GM19240 (cell line): ENCODE measurements at regions not wholly inside any gene's neighbourhood (a gene's known extent, or its start where the extent isn't known, plus 50 kb on each side); places are given as distances from the start of the nearest gene placed in this dataset.

ENCODE experiments used
- DNase-seq: peaks from one replicate; pipeline ENCODE4 v3.0.0; 2011; ENCODE audit warnings: low spot score; ENCODE audit not compliant: insufficient read length

- DNase-seq: no peak
Observed at GRCh38 chr1:95427525-95427924, 193.5 kb downstream of the RWDD3 start.

GRCh38 chr1:95431235-95431634 lies 197.2 kb downstream of the RWDD3 start:
- DNase-seq: no peak

- no peak for DNase-seq
Observed at GRCh38 chr1:95435611-95436010, 201.6 kb downstream of the RWDD3 start.

GRCh38 chr1:95437011-95437410 lies 203.0 kb downstream of the RWDD3 start:
- no peak for DNase-seq

- DNase-seq: no peak
Observed at GRCh38 chr1:95437781-95438180, 203.8 kb downstream of the RWDD3 start.

- DNase-seq: no peak
Observed at GRCh38 chr1:95438218-95438948, 204.4 kb downstream of the RWDD3 start.

GRCh38 chr1:95440511-95440910 lies 206.5 kb downstream of the RWDD3 start:
- DNase-seq: no peak

GRCh38 chr1:95449516-95449915 lies 215.5 kb downstream of the RWDD3 start:
- DNase-seq: no peak

GRCh38 chr1:95451054-95451453 lies 217.0 kb downstream of the RWDD3 start:
- DNase-seq: no peak

GRCh38 chr1:95451904-95452303 lies 217.9 kb downstream of the RWDD3 start:
- DNase-seq: no peak

GRCh38 chr1:95453053-95453452 lies 219.0 kb downstream of the RWDD3 start:
- DNase-seq: no peak

GRCh38 chr1:95467036-95467435 lies 233.0 kb downstream of the RWDD3 start:
- no peak for DNase-seq

- no peak for DNase-seq
Observed at GRCh38 chr1:95475686-95476457, 241.9 kb downstream of the RWDD3 start.

GRCh38 chr1:95496307-95496706 lies 262.3 kb downstream of the RWDD3 start:
- DNase-seq: no peak

- DNase-seq: no peak
Observed at GRCh38 chr1:95496773-95497172, 262.8 kb downstream of the RWDD3 start.

- DNase-seq: no peak
Observed at GRCh38 chr1:95497566-95497965, 263.6 kb downstream of the RWDD3 start.

GRCh38 chr1:95503278-95504030 lies 269.4 kb downstream of the RWDD3 start:
- DNase-seq: no peak

GRCh38 chr1:95504321-95504720 lies 270.3 kb downstream of the RWDD3 start:
- DNase-seq: no peak

GRCh38 chr1:95506736-95507414 lies 272.9 kb downstream of the RWDD3 start:
- no peak for DNase-seq

- no peak for DNase-seq
Observed at GRCh38 chr1:95509989-95510388, 276.0 kb downstream of the RWDD3 start.

- no peak for DNase-seq
Observed at GRCh38 chr1:95512925-95513324, 278.9 kb downstream of the RWDD3 start.

GRCh38 chr1:95517506-95517905 lies 283.5 kb downstream of the RWDD3 start:
- DNase-seq: no peak
